Neural cell (in vitro differentiated cells): ENCODE measurements at regions not wholly inside any gene's neighbourhood (a gene's known extent, or its start where the extent isn't known, plus 50 kb on each side); places are given as distances from the start of the nearest gene placed in this dataset.

Experiments used
- H2AFZ ChIP-seq: fragments of 200-600, 300-800 bp; sonication (generic), shearing (Covaris generic); 2 replicates; pipeline ENCODE4 v1.6.0; 2014; ENCODE audit warnings: low read depth, mild to moderate bottlenecking, antibody characterized with exemption, low read length, moderate library complexity
- H3F3A ChIP-seq: fragments of 200-600 bp; shearing (Covaris generic); 2 replicates; pipeline ENCODE4 v1.6.1; 2016; ENCODE audit warnings: mild to moderate bottlenecking, moderate library complexity, mixed read lengths, antibody characterized with exemption, low read length; ENCODE audit not compliant: insufficient read depth, poor library complexity, severe bottlenecking
- H3K27ac ChIP-seq: fragments of 200-600, 300-800 bp; sonication (generic), shearing (Covaris generic); 2 replicates; pipeline ENCODE4 v1.5.1; 2014; ENCODE audit warnings: mild to moderate bottlenecking, low read length, moderate library complexity
- H3K27me3 ChIP-seq: fragments of 300-800, 200-600 bp; sonication (generic), shearing (Covaris generic); 2 replicates; pipeline ENCODE4 v1.6.0; 2014; ENCODE audit warnings: mild to moderate bottlenecking, low read depth, low read length, moderate library complexity; ENCODE audit not compliant: insufficient read depth
- H3K36me3 ChIP-seq: fragments of 300-800, 200-600 bp; sonication (generic), shearing (Covaris generic); 2 replicates; pipeline ENCODE4 v1.5.1; 2014; ENCODE audit warnings: mild to moderate bottlenecking, antibody characterized with exemption, low read length, moderate library complexity; ENCODE audit not compliant: insufficient read depth
- H3K4me2 ChIP-seq: fragments of 300-800, 200-600 bp; sonication (generic), shearing (Covaris generic); 2 replicates; pipeline ENCODE4 v1.6.0; 2014; ENCODE audit warnings: mild to moderate bottlenecking, low read length
- H3K4me3 ChIP-seq: fragments of 300-800, 200-600 bp; sonication (generic), shearing (Covaris generic); 2 replicates; pipeline ENCODE4 v1.5.1; 2014; ENCODE audit warnings: mild to moderate bottlenecking, low read length, moderate library complexity
- H3K79me2 ChIP-seq: fragments of 200-600 bp; shearing (Covaris generic); replicated peaks from 2 replicates; pipeline ENCODE4 v1.6.0; 2014; ENCODE audit warnings: mild to moderate bottlenecking, low read length, moderate library complexity; ENCODE audit not compliant: insufficient read depth
- H3K9ac ChIP-seq: fragments of 300-800, 200-600 bp; sonication (generic), shearing (Covaris generic); 2 replicates; pipeline ENCODE4 v1.6.1; 2016; ENCODE audit warnings: mild to moderate bottlenecking, low read length, mixed read lengths
- H3K9me2 ChIP-seq: fragments of 200-600 bp; shearing (Covaris generic); 2 replicates; pipeline ENCODE4 v1.6.1; 2016; ENCODE audit warnings: mild to moderate bottlenecking, low read length, mixed read lengths; ENCODE audit not compliant: insufficient read depth
- H3K9me3 ChIP-seq: fragments of 200-600, 300-800 bp; sonication (generic), shearing (Covaris generic); 2 replicates; pipeline ENCODE4 v1.6.1; 2016; ENCODE audit warnings: mild to moderate bottlenecking, mixed run types, low read length, moderate library complexity, mixed read lengths
- H4K20me1 ChIP-seq: fragments of 200-600 bp; shearing (Covaris generic); 2 replicates; pipeline ENCODE4 v1.6.1; 2016; ENCODE audit warnings: mild to moderate bottlenecking, mixed run types; ENCODE audit not compliant: insufficient read depth
- CTCF ChIP-seq: fragments of 450-650 bp; IDR thresholded peaks from 2 replicates; pipeline ENCODE4 v1.5.1; 2014; ENCODE audit warnings: antibody characterized with exemption, mild to moderate bottlenecking, moderate library complexity; ENCODE audit not compliant: poor library complexity, severe bottlenecking
- EP300 ChIP-seq: fragments of 450-650 bp; conservative IDR thresholded peaks from 2 replicates; pipeline ENCODE4 v1.6.1; 2014; ENCODE audit warnings: antibody characterized with exemption, mild to moderate bottlenecking, moderate library complexity; ENCODE audit not compliant: poor library complexity, severe bottlenecking
- EZH2 ChIP-seq: fragments of 200-600, 300-800 bp; shearing (Covaris generic), sonication (generic); IDR thresholded peaks from 2 replicates; pipeline ENCODE4 v1.6.1; 2014; ENCODE audit warnings: antibody characterized with exemption, low read length, borderline replicate concordance, mild to moderate bottlenecking; ENCODE audit not compliant: insufficient read depth, poor library complexity, severe bottlenecking
- MXI1 ChIP-seq: fragments of 450-650 bp; conservative IDR thresholded peaks from 2 replicates; pipeline ENCODE4 v1.6.1; 2014; ENCODE audit warnings: antibody characterized with exemption, mild to moderate bottlenecking; ENCODE audit not compliant: poor library complexity, severe bottlenecking
- POLR2AphosphoS5 ChIP-seq: IDR thresholded peaks from 2 replicates; pipeline ENCODE4 v1.6.1; 2012
- RAD21 ChIP-seq: fragments of 450-650 bp; conservative IDR thresholded peaks from 2 replicates; pipeline ENCODE4 v1.6.1; 2014; ENCODE audit warnings: antibody characterized with exemption, mild to moderate bottlenecking, moderate library complexity
- REST ChIP-seq: IDR thresholded peaks from 2 replicates; pipeline ENCODE4 v1.6.1; 2012; ENCODE audit warnings: borderline replicate concordance
- SMC3 ChIP-seq: fragments of 450-650 bp; conservative IDR thresholded peaks from 2 replicates; pipeline ENCODE4 v1.6.1; 2014; ENCODE audit warnings: antibody characterized with exemption, mild to moderate bottlenecking, moderate library complexity; ENCODE audit not compliant: poor library complexity
- TAF1 ChIP-seq: IDR thresholded peaks from 2 replicates; pipeline ENCODE4 v1.6.1; 2012; ENCODE audit warnings: low read depth

- H3K9me3 ChIP-seq, result no peaks in the 10 kb centered on the region
- H3K27me3 ChIP-seq, result no peaks in the 10 kb centered on the region
- no peak for TF ChIP-seq RAD21
- no peak overlapping the region for H2AFZ ChIP-seq
- H3K4me2 ChIP-seq, result no peak overlapping the region
- H3K4me3 ChIP-seq, result no peak overlapping the region
- no peaks in the 10 kb centered on the region for H3K9me2 ChIP-seq
- H3K9ac ChIP-seq, result no peak overlapping the region
- no peaks in the 10 kb centered on the region for H3K36me3 ChIP-seq
- no peaks in the 10 kb centered on the region for H4K20me1 ChIP-seq
- no peak overlapping the region for H3K27ac ChIP-seq
- H3F3A ChIP-seq, result no peaks in the 10 kb centered on the region
- no peaks in the 10 kb centered on the region for H3K79me2 ChIP-seq
These were observed 225.8 kb downstream of the CCDC59 start for GRCh38 chr12:82132390-82132789.

- Histone ChIP-seq H3K9me3 (no peaks in the 10 kb centered on the region), H3K4me2 (no peak overlapping the region), H3K27ac (no peak overlapping the region), H3K27me3 (no peaks in the 10 kb centered on the region), H3K9ac (no peak overlapping the region), H3F3A (no peaks in the 10 kb centered on the region), H4K20me1 (no peaks in the 10 kb centered on the region), H3K4me3 (no peak overlapping the region), H3K9me2 (no peaks in the 10 kb centered on the region), H3K36me3 (no peaks in the 10 kb centered on the region), H3K79me2 (no peaks in the 10 kb centered on the region), H2AFZ (no peak overlapping the region)
- no peak for TF ChIP-seq TAF1
- TF ChIP-seq EP300, result no peak
- no peak for TF ChIP-seq RAD21
- no peak for TF ChIP-seq CTCF
- no peak for TF ChIP-seq REST
- no peak for TF ChIP-seq POLR2AphosphoS5
- TF ChIP-seq MXI1, result no peak
- TF ChIP-seq EZH2, result no peak
These were observed 227.4 kb downstream of the CCDC59 start for GRCh38 chr12:82130762-82131161.

GRCh38 chr12:82124711-82125380, 233.3 kb downstream of the CCDC59 start:
- H3K4me2 ChIP-seq, result no peak overlapping the region

More at GRCh38 chr12:82124711-82125380, 233.3 kb downstream of the CCDC59 start:
- Histone ChIP-seq H3K27me3 (no peaks in the 10 kb centered on the region), H3F3A (no peaks in the 10 kb centered on the region), H4K20me1 (no peaks in the 10 kb centered on the region), H3K9me3 (no peaks in the 10 kb centered on the region), H3K27ac (no peak overlapping the region), H3K9ac (no peak overlapping the region), H3K36me3 (no peaks in the 10 kb centered on the region), H3K79me2 (no peaks in the 10 kb centered on the region), H3K4me3 (no peak overlapping the region), H2AFZ (no peak overlapping the region), H3K9me2 (no peaks in the 10 kb centered on the region)
- TF ChIP-seq CTCF, result no peak
- no peak for TF ChIP-seq TAF1
- no peak for TF ChIP-seq SMC3
- no peak for TF ChIP-seq EZH2
- TF ChIP-seq EP300, result no peak
- no peak for TF ChIP-seq POLR2AphosphoS5
- TF ChIP-seq RAD21, result no peak
- no peak for TF ChIP-seq REST
- no peak for TF ChIP-seq MXI1
